GM12873 (cell line): ENCODE measurements at regions not wholly inside any gene's neighbourhood (a gene's known extent, or its start where the extent isn't known, plus 50 kb on each side); places are given as distances from the start of the nearest gene placed in this dataset.

Experiments used
- CTCF ChIP-seq: IDR thresholded peaks from 2 replicates; pipeline ENCODE4 v1.5.1; 2012; ENCODE audit warnings: low read depth, mild to moderate bottlenecking, moderate library complexity, low read length, control low read depth; ENCODE audit not compliant: insufficient read depth; ENCODE audit errors: missing control alignments

- TF ChIP-seq CTCF: no peak
These were observed 134.1 kb downstream of the ADCYAP1R1 start for GRCh38 chr7:31186202-31186601.

- TF ChIP-seq CTCF: peak; percentile 12
These were observed 123.6 kb downstream of the ADCYAP1R1 start for GRCh38 chr7:31175672-31176071.

- TF ChIP-seq CTCF: no peak
These were observed 119.9 kb downstream of the ADCYAP1R1 start for GRCh38 chr7:31171984-31172383.

GRCh38 chr7:31171216-31171785, 119.2 kb downstream of the ADCYAP1R1 start:
- TF ChIP-seq CTCF: no peak
